GM23338 (cell line): ENCODE measurements at regions not wholly inside any gene's neighbourhood (a gene's known extent, or its start where the extent isn't known, plus 50 kb on each side); places are given as distances from the start of the nearest gene placed in this dataset.

Experiments
- CREB1 ChIP-seq: fragments of 250-450 bp; sonication (Bioruptor Pico); IDR thresholded peaks from 2 replicates; pipeline ENCODE4 v1.5.0; 2020; ENCODE audit warnings: low read depth, mild to moderate bottlenecking, moderate library complexity
- EZH2 ChIP-seq: fragments of 200-600 bp; sonication (generic); IDR thresholded peaks from one replicate; pipeline ENCODE4 v1.8.0; 2017; ENCODE audit warnings: antibody characterized with exemption, mild to moderate bottlenecking, low read depth; ENCODE audit not compliant: unreplicated experiment
- EZH2phosphoT487 ChIP-seq: fragments of 200-600 bp; sonication (generic); IDR thresholded peaks from one replicate; pipeline ENCODE4 v1.8.1; 2018; ENCODE audit warnings: antibody characterized with exemption; ENCODE audit not compliant: unreplicated experiment
- JUNB ChIP-seq: IDR thresholded peaks from one replicate; pipeline ENCODE4 v1.6.1; 2016; ENCODE audit warnings: antibody characterized with exemption; ENCODE audit not compliant: unreplicated experiment
- NANOG ChIP-seq: IDR thresholded peaks from 2 replicates; pipeline ENCODE4 v1.6.1; 2016; ENCODE audit warnings: antibody characterized with exemption, borderline replicate concordance
- POLR2AphosphoS5 ChIP-seq: IDR thresholded peaks from 2 replicates; pipeline ENCODE4 v1.6.1; 2016; ENCODE audit warnings: antibody characterized with exemption, low read depth
- STAT1 ChIP-seq: IDR thresholded peaks from one replicate; pipeline ENCODE4 v1.6.1; 2016; ENCODE audit warnings: antibody characterized with exemption; ENCODE audit not compliant: unreplicated experiment
- ZNF331 ChIP-seq: fragments of 250-450 bp; sonication (Bioruptor Pico); IDR thresholded peaks from 2 replicates; pipeline ENCODE4 v1.5.0; 2020; ENCODE audit warnings: low read depth, mild to moderate bottlenecking, moderate library complexity
- TF ChIP-seq, protein P1 (sequence below), 2 experiments: fragments of 200-600 bp in 1 of 2; sonication (generic) in 1 of 2; conservative IDR thresholded peaks; 2 replicates each; pipeline versions ENCODE4 v1.5.1 to v1.6.1; 2016 to 2017; ENCODE audit warnings: antibody characterized with exemption in 2 of 2, low read depth in 2 of 2, mild to moderate bottlenecking in 2 of 2, moderate library complexity in 1 of 2
- TF ChIP-seq, protein P2 (sequence below): IDR thresholded peaks from one replicate; pipeline ENCODE4 v1.6.1; 2018; ENCODE audit warnings: antibody characterized with exemption; ENCODE audit not compliant: unreplicated experiment
- TF ChIP-seq, protein P3 (sequence below): IDR thresholded peaks from 2 replicates; pipeline ENCODE4 v1.6.1; 2016; ENCODE audit warnings: antibody characterized with exemption
- TF ChIP-seq, protein P4 (sequence below): fragments of 250-450 bp; sonication (Bioruptor Pico); IDR thresholded peaks from 2 replicates; pipeline ENCODE4 v1.5.0; 2020; ENCODE audit warnings: mild to moderate bottlenecking, moderate library complexity

DNA sequence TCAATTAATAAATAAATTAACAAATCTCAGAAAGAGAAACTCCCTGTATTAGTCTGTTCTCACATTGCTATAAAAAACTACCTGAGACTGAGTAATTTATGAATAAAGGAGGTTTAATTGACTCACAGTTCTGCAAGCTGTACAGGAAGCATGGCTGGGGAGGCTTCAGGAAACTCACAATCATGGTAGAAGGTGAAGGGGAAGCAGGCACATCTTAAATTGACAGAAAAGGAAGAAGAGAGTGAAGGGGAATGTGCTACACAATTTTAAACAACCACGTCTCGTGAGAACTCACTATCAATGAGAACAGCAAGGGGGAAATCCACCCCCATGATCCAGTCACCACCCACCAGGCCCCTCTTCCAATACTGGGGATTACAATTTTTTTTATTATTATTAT, 358.3 kb upstream of the KIAA1217 start:
- TF ChIP-seq, protein P1, sequence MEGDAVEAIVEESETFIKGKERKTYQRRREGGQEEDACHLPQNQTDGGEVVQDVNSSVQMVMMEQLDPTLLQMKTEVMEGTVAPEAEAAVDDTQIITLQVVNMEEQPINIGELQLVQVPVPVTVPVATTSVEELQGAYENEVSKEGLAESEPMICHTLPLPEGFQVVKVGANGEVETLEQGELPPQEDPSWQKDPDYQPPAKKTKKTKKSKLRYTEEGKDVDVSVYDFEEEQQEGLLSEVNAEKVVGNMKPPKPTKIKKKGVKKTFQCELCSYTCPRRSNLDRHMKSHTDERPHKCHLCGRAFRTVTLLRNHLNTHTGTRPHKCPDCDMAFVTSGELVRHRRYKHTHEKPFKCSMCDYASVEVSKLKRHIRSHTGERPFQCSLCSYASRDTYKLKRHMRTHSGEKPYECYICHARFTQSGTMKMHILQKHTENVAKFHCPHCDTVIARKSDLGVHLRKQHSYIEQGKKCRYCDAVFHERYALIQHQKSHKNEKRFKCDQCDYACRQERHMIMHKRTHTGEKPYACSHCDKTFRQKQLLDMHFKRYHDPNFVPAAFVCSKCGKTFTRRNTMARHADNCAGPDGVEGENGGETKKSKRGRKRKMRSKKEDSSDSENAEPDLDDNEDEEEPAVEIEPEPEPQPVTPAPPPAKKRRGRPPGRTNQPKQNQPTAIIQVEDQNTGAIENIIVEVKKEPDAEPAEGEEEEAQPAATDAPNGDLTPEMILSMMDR (conservative IDR thresholded peaks at IDR 0.05; ENCODE audit: low read depth in 2 of 2): no peak
- TF ChIP-seq, protein P2, sequence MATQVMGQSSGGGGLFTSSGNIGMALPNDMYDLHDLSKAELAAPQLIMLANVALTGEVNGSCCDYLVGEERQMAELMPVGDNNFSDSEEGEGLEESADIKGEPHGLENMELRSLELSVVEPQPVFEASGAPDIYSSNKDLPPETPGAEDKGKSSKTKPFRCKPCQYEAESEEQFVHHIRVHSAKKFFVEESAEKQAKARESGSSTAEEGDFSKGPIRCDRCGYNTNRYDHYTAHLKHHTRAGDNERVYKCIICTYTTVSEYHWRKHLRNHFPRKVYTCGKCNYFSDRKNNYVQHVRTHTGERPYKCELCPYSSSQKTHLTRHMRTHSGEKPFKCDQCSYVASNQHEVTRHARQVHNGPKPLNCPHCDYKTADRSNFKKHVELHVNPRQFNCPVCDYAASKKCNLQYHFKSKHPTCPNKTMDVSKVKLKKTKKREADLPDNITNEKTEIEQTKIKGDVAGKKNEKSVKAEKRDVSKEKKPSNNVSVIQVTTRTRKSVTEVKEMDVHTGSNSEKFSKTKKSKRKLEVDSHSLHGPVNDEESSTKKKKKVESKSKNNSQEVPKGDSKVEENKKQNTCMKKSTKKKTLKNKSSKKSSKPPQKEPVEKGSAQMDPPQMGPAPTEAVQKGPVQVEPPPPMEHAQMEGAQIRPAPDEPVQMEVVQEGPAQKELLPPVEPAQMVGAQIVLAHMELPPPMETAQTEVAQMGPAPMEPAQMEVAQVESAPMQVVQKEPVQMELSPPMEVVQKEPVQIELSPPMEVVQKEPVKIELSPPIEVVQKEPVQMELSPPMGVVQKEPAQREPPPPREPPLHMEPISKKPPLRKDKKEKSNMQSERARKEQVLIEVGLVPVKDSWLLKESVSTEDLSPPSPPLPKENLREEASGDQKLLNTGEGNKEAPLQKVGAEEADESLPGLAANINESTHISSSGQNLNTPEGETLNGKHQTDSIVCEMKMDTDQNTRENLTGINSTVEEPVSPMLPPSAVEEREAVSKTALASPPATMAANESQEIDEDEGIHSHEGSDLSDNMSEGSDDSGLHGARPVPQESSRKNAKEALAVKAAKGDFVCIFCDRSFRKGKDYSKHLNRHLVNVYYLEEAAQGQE: no peak
- TF ChIP-seq JUNB (no peak), POLR2AphosphoS5 (no peak), CREB1 (CRISPR knock-in tag) (no peak), EZH2 (no peak), EZH2phosphoT487 (no peak), STAT1 (no peak), ZNF331 (CRISPR knock-in tag) (no peak), NANOG (no peak)
- TF ChIP-seq, protein P3, sequence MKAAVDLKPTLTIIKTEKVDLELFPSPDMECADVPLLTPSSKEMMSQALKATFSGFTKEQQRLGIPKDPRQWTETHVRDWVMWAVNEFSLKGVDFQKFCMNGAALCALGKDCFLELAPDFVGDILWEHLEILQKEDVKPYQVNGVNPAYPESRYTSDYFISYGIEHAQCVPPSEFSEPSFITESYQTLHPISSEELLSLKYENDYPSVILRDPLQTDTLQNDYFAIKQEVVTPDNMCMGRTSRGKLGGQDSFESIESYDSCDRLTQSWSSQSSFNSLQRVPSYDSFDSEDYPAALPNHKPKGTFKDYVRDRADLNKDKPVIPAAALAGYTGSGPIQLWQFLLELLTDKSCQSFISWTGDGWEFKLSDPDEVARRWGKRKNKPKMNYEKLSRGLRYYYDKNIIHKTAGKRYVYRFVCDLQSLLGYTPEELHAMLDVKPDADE: no peak
- TF ChIP-seq, protein P4, sequence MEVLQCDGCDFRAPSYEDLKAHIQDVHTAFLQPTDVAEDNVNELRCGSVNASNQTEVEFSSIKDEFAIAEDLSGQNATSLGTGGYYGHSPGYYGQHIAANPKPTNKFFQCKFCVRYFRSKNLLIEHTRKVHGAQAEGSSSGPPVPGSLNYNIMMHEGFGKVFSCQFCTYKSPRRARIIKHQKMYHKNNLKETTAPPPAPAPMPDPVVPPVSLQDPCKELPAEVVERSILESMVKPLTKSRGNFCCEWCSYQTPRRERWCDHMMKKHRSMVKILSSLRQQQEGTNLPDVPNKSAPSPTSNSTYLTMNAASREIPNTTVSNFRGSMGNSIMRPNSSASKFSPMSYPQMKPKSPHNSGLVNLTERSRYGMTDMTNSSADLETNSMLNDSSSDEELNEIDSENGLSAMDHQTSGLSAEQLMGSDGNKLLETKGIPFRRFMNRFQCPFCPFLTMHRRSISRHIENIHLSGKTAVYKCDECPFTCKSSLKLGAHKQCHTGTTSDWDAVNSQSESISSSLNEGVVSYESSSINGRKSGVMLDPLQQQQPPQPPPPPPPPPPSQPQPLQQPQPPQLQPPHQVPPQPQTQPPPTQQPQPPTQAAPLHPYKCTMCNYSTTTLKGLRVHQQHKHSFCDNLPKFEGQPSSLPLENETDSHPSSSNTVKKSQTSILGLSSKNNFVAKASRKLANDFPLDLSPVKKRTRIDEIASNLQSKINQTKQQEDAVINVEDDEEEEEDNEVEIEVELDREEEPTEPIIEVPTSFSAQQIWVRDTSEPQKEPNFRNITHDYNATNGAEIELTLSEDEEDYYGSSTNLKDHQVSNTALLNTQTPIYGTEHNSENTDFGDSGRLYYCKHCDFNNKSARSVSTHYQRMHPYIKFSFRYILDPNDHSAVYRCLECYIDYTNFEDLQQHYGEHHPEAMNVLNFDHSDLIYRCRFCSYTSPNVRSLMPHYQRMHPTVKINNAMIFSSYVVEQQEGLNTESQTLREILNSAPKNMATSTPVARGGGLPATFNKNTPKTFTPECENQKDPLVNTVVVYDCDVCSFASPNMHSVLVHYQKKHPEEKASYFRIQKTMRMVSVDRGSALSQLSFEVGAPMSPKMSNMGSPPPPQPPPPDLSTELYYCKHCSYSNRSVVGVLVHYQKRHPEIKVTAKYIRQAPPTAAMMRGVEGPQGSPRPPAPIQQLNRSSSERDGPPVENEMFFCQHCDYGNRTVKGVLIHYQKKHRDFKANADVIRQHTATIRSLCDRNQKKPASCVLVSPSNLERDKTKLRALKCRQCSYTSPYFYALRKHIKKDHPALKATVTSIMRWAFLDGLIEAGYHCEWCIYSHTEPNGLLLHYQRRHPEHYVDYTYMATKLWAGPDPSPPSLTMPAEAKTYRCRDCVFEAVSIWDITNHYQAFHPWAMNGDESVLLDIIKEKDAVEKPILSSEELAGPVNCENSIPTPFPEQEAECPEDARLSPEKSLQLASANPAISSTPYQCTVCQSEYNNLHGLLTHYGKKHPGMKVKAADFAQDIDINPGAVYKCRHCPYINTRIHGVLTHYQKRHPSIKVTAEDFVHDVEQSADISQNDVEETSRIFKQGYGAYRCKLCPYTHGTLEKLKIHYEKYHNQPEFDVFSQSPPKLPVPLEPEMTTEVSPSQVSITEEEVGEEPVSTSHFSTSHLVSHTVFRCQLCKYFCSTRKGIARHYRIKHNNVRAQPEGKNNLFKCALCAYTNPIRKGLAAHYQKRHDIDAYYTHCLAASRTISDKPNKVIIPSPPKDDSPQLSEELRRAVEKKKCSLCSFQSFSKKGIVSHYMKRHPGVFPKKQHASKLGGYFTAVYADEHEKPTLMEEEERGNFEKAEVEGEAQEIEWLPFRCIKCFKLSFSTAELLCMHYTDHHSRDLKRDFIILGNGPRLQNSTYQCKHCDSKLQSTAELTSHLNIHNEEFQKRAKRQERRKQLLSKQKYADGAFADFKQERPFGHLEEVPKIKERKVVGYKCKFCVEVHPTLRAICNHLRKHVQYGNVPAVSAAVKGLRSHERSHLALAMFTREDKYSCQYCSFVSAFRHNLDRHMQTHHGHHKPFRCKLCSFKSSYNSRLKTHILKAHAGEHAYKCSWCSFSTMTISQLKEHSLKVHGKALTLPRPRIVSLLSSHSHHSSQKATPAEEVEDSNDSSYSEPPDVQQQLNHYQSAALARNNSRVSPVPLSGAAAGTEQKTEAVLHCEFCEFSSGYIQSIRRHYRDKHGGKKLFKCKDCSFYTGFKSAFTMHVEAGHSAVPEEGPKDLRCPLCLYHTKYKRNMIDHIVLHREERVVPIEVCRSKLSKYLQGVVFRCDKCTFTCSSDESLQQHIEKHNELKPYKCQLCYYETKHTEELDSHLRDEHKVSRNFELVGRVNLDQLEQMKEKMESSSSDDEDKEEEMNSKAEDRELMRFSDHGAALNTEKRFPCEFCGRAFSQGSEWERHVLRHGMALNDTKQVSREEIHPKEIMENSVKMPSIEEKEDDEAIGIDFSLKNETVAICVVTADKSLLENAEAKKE (CRISPR knock-in tag): no peak
